Tibial nerve (tissue), 4 donors: ENCODE measurements at regions not wholly inside any gene's neighbourhood (a gene's known extent, or its start where the extent isn't known, plus 50 kb on each side); places are given as distances from the start of the nearest gene placed in this dataset.

Experiments
- CTCF ChIP-seq, 5 experiments: fragments of 200-600 bp in 3 of 5; fragments of 450-650 bp in 2 of 5; sonication (generic) in 3 of 5; IDR thresholded peaks; one replicate each; pipeline ENCODE4 v1.5.1; 2016 to 2019; ENCODE audit warnings: antibody characterized with exemption in 5 of 5, mild to moderate bottlenecking in 3 of 5, moderate library complexity in 2 of 5
- EP300 ChIP-seq, 2 donors: sonication (generic); formaldehyde crosslinking; IDR thresholded peaks; one replicate each; pipeline ENCODE4 v1.6.1; 2017; ENCODE audit warnings: antibody characterized with exemption in 2 of 2, mild to moderate bottlenecking in 1 of 2

GRCh38 chr20:22890594-22891300 is 144.4 kb upstream of the SSTR4 start:
- no peak for TF ChIP-seq CTCF (IDR thresholded peaks at IDR 0.05)
- TF ChIP-seq EP300 (IDR thresholded peaks at IDR 0.05) = no peak
